ENCODE measurements at regions not wholly inside any gene's neighbourhood (a gene's known extent, or its start where the extent isn't known, plus 50 kb on each side); places are given as distances from the start of the nearest gene placed in this dataset.

GRCh38 chr16:75971334-75971733 lies 245.0 kb upstream of the CPHXL start:
- TF ChIP-seq CTCF (IDR thresholded peaks at IDR 0.05) (no peak), POLR2AphosphoS5 (IDR thresholded peaks at IDR 0.05; ENCODE audit: low read depth, low read length) (no peak)
